ENCODE measurements at regions not wholly inside any gene's neighbourhood (a gene's known extent, or its start where the extent isn't known, plus 50 kb on each side); places are given as distances from the start of the nearest gene placed in this dataset.

DNA sequence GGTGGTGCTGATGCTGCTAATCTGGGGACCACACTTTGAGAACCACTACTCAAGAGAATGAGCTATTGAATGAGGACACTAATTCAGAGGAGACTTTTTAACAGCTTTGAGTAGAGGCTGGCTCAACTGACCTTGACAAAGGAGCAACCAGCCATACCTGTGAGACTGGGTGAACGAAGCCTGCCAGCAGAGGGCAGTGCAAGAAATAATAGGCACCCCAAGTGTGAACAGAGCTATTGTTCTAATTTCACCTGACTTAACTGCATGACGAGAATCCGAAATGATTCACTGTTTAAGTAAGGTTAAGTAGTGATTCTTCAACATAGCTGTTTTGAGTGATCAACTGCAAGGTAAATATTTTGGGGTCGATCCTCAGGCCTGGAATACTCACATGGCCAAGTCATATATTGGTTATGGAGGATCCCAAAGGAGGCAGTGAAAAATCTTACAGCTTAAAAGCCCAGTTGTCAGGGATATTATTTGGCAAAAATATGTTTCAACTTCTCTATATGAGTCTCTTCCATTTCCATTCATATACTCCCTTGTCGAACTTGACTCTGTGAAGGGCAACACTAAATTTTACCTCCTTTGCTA is 550.5 kb upstream of the MARCKS start:
- H3K4me3 ChIP-seq (replicated peaks in 1 of 2; ENCODE audit: low read depth in 2 of 2, low read length in 2 of 2): no peak overlapping the region
- DNase-seq (ENCODE audit: low read depth in 2 of 2): peak; percentile 39 to 48
- peak; percentile 38 for TF ChIP-seq CTCF (IDR thresholded peaks at IDR 0.05; ENCODE audit: low read depth, low read length)

DNA sequence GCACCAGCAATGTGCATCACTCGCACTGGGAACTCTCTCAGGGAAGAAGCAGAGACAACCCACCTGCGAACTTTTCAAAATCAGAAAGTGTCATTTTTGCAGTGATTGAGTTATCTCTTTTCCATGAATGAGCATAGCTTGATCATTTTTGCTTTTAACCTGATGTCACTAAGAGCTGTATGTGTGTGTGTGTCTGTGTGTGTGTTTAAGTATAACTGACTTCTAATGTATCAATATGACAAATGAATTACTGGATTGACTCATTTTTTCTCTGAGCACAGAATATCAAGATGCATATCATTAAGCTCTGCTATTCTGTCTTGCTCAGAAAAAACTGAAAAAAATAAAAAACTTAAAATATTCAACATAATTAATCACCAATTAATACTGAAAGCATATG is 548.9 kb upstream of the MARCKS start:
- no peak for TF ChIP-seq CTCF (IDR thresholded peaks at IDR 0.05; ENCODE audit: low read depth, low read length)
- no peak overlapping the region for H3K4me3 ChIP-seq (replicated peaks in 1 of 2; ENCODE audit: low read depth in 2 of 2, low read length in 2 of 2)
- no peak for DNase-seq (ENCODE audit: low read depth in 2 of 2)

DNA sequence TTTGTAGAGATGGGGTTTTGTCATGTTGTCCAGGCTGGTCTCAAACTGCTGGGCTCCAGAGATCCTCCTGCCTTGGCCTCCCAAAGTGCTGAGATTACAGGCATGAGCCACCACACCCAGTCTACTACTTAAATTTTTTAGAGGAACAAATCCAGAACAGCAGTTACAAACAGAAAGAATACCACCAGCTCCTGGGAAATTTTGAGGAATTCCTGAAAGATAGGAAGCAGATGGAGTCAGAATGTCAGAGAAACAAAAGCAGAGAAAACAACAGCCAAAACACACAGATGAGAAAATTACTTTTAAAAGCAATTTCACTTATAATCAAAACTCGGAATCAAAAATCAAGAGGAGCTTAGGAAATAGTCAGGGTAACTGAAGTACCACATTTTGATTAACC is 543.3 kb upstream of the MARCKS start:
- no peak for DNase-seq (ENCODE audit: low read depth in 2 of 2)
- no peak for TF ChIP-seq CTCF (IDR thresholded peaks at IDR 0.05; ENCODE audit: low read depth, low read length)
- no peak overlapping the region for H3K4me3 ChIP-seq (replicated peaks in 1 of 2; ENCODE audit: low read depth in 2 of 2, low read length in 2 of 2)

DNA sequence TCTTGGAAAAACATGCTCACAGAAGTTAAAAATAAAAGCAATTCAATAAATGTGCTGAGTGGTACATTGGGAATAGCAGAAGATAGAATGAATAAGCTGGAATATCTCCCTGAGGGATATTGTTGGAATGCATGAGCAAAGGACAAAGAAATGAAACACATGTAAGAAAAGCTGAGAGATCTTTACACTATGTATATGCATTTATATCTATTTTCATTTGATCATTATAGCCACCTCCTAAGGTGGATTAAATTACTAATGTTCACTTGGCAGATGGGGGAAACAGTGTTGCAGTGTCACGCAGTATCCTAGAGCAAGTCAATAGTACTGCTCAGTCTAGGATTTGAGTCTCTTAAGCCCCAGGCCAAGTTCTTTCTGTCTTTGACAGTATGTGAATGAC is 542.0 kb upstream of the MARCKS start:
- DNase-seq (ENCODE audit: low read depth in 2 of 2): peak in 1 of 2 donors; percentile 35
- TF ChIP-seq CTCF (IDR thresholded peaks at IDR 0.05; ENCODE audit: low read depth, low read length): no peak
- H3K4me3 ChIP-seq (replicated peaks in 1 of 2; ENCODE audit: low read depth in 2 of 2, low read length in 2 of 2): no peak overlapping the region

- no peak overlapping the region for H3K4me3 ChIP-seq (replicated peaks in 1 of 2; ENCODE audit: low read depth in 2 of 2, low read length in 2 of 2)
- no peak for TF ChIP-seq CTCF (IDR thresholded peaks at IDR 0.05; ENCODE audit: low read depth, low read length)
- DNase-seq (ENCODE audit: low read depth in 2 of 2): peak; percentile 42 to 87
Measured at GRCh38 chr6:113315879-113316278, 541.3 kb upstream of the MARCKS start.

- H3K4me3 ChIP-seq (replicated peaks in 1 of 2; ENCODE audit: low read depth in 2 of 2, low read length in 2 of 2): no peak overlapping the region
- DNase-seq (ENCODE audit: low read depth in 2 of 2): no peak
- TF ChIP-seq CTCF (IDR thresholded peaks at IDR 0.05; ENCODE audit: low read depth, low read length): no peak
Measured at GRCh38 chr6:113317442-113317841, 539.7 kb upstream of the MARCKS start.

Measured in cardiac fibroblast (primary cell).